Astrocyte of the cerebellum (primary cell): ENCODE measurements at regions not wholly inside any gene's neighbourhood (a gene's known extent, or its start where the extent isn't known, plus 50 kb on each side); places are given as distances from the start of the nearest gene placed in this dataset.
"Not testable (repeated sequence)": the region's sequence is repeated elsewhere in the genome, so short reads cannot be mapped to it uniquely, and the experiment has no call there.

Source experiments
- DNase-seq: peaks from one replicate; pipeline ENCODE4 v3.0.0-alpha.2; 2011; ENCODE audit warnings: low read depth
- H3K4me3 ChIP-seq: 2 replicates; pipeline ENCODE4 v1.5.1; 2011; ENCODE audit warnings: mild to moderate bottlenecking, low read depth, low read length, moderate library complexity
- CTCF ChIP-seq: IDR thresholded peaks from 2 replicates; pipeline ENCODE4 v1.5.1; 2012; ENCODE audit warnings: low read length, low read depth, moderate library complexity, mild to moderate bottlenecking; ENCODE audit errors: missing control alignments
- in situ Hi-C: cut with HindIII; loops from 2 replicates; pipeline ENCODE4 v1.10.0; 2017; ENCODE audit warnings: low sequenced_read_pairs

DNA sequence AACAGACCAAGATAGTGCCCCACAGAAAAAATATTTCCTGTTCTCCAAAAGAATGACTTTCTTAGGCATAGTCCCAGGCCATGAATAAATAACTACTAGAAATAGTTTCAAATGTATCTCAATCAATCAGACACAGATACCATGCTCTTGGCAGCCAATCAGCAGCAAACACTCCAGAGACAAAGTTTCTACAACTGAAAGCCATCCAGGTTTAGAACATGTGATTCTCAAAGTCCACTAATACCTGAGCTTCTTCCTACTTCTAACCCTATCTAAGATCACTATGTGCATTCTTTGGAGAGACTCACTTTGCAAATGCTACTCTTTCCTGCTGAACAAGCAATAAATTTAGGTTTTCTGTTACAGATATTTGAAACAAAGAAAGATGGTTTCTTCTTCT is 425.8 kb upstream of the GRIN3A start:
- in situ Hi-C loops = no loop called here
- no peak for TF ChIP-seq CTCF
- H3K4me3 ChIP-seq = no peak overlapping the region
- no peak for DNase-seq

GRCh38 chr9:102153081-102153480 is 414.6 kb upstream of the GRIN3A start:
- DNase-seq, in situ Hi-C loops, H3K4me3 ChIP-seq: not testable (repeated sequence)

DNA sequence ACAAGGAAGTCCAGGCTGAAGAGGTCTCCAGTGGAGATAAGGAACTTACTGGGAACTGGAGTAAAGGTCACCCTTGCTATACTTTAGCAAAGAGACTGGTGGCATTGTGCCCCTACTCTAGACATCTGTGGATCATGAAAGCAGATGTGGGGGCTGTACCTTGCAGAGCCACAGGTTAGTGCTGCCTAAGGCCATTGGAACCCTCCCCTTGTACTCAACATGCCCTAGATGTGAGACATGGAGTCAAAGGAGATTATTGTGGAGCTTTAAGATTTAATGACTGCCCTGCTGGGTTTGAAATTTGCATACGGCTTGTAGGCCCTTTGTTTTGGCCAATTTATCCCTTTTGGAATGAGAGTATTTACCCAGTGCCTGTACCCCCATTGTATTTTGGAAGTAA is 397.3 kb upstream of the GRIN3A start:
- DNase-seq = no peak
- H3K4me3 ChIP-seq = no peak overlapping the region
- in situ Hi-C loops = no loop called here
- TF ChIP-seq CTCF = no peak

GRCh38 chr9:102124465-102124864 is 386.0 kb upstream of the GRIN3A start:
- TF ChIP-seq CTCF = no peak
- no peak overlapping the region for H3K4me3 ChIP-seq
- no peak for DNase-seq
- in situ Hi-C loops = no loop called here

- no peak for TF ChIP-seq CTCF
- DNase-seq = no peak
- no peak overlapping the region for H3K4me3 ChIP-seq
- in situ Hi-C loops = no loop called here
These were observed 376.1 kb upstream of the GRIN3A start for GRCh38 chr9:102114557-102114956.

DNA sequence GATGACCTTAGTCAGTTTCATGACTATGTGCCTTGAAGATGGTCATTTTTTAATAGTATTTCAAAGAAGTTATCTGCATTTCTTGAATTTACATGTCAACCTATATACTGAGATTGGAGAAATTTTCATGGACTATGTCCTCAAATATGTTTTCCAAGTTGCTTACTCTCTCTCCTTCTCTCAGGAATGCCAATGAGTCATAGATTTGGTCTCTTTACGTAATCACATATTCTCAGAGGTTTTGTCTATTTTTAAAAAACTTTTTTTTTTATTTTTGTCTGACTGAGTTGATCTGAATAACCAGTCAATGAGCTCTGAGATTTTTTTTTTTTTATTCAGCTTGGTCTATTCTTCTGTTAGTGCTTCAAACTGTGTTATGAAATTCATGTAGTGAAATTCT is 374.7 kb upstream of the GRIN3A start:
- no peak for TF ChIP-seq CTCF
- no peak for DNase-seq
- H3K4me3 ChIP-seq = no peak overlapping the region
- in situ Hi-C loops = no loop called here

- in situ Hi-C loops = no loop called here
- DNase-seq = no peak
- TF ChIP-seq CTCF = no peak
- no peak overlapping the region for H3K4me3 ChIP-seq
These were observed 368.0 kb upstream of the GRIN3A start for GRCh38 chr9:102106439-102106838.
